H1 (cell line): ENCODE measurements at regions not wholly inside any gene's neighbourhood (a gene's known extent, or its start where the extent isn't known, plus 50 kb on each side); places are given as distances from the start of the nearest gene placed in this dataset.

ENCODE experiments used
- CBX5 ChIP-seq: fragments of 300-800, 300-1000 bp; sonication (generic); IDR thresholded peaks from 2 replicates; pipeline ENCODE4 v1.7.1; 2016; ENCODE audit warnings: antibody characterized with exemption, low read length, low read depth
- CEBPB ChIP-seq: IDR thresholded peaks from 2 replicates; pipeline ENCODE4 v1.6.1; 2012; ENCODE audit warnings: low read depth, low read length
- FOSL1 ChIP-seq: IDR thresholded peaks from 2 replicates; pipeline ENCODE4 v1.6.1; 2011; ENCODE audit warnings: mild to moderate bottlenecking, low read depth, low read length, moderate library complexity; ENCODE audit not compliant: insufficient read depth
- MAFK ChIP-seq: IDR thresholded peaks from 2 replicates; pipeline ENCODE4 v1.6.1; 2012; ENCODE audit warnings: low read depth, mild to moderate bottlenecking, improper control_type of control experiment, low read length
- TF ChIP-seq, protein P1 (sequence below): IDR thresholded peaks from 2 replicates; pipeline ENCODE4 v1.6.1; 2012; ENCODE audit warnings: inconsistent platforms
- TF ChIP-seq, protein P2 (sequence below): IDR thresholded peaks from 2 replicates; pipeline ENCODE4 v1.6.1; 2012; ENCODE audit warnings: inconsistent platforms
- TF ChIP-seq, protein P3 (sequence below), 3 experiments: IDR thresholded peaks; 1 replicate in 2 of 3; 2 replicates in 1 of 3; pipeline versions ENCODE4 v1.5.1 to v1.6.1; 2011; ENCODE audit warnings: low read length in 3 of 3, mild to moderate bottlenecking in 3 of 3, inconsistent platforms in 2 of 3, low read depth in 1 of 3, moderate library complexity in 1 of 3; ENCODE audit not compliant: insufficient read depth in 1 of 3; ENCODE audit errors: control extremely low read depth in 1 of 3

DNA sequence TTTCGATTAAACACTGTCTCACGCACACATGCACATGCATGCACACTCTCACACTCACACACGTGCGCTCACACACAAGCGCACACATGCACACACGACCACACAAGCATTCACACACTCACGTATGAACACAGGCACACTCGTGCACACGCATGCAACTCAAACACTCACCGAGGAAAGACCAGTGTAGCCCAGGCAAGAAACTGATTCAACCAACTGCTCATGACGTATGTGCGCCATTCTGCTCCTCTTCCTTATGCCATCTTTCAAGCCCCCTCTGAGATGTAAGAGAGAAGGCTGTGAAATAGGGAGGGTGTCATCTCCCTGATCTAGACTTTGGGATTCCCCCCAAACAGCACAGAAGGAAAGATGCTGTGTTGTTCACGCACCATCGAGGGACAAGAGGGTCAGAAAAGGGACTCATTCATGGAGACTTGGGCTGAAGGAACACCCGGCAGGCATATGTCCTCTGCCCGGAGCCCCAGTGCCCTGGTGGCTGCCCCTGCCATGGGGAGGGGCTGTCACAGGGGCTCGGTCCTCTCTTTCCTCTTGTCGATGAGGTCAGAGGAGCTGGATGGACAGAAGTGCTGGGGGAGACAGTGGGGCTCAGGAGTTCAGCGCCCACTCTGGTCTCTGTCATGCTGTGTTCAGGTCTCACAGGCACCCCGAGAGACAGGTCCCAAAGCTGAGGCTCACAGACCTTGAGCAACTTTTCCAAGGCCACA lies 130.1 kb upstream of the SHH start (continued):
- TF ChIP-seq, protein P1, sequence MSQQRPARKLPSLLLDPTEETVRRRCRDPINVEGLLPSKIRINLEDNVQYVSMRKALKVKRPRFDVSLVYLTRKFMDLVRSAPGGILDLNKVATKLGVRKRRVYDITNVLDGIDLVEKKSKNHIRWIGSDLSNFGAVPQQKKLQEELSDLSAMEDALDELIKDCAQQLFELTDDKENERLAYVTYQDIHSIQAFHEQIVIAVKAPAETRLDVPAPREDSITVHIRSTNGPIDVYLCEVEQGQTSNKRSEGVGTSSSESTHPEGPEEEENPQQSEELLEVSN: no peak
- no peak for TF ChIP-seq MAFK
- no peak for TF ChIP-seq FOSL1
- TF ChIP-seq, protein P2, sequence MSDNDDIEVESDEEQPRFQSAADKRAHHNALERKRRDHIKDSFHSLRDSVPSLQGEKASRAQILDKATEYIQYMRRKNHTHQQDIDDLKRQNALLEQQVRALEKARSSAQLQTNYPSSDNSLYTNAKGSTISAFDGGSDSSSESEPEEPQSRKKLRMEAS: no peak
- no peak for TF ChIP-seq CBX5
- TF ChIP-seq, protein P3, sequence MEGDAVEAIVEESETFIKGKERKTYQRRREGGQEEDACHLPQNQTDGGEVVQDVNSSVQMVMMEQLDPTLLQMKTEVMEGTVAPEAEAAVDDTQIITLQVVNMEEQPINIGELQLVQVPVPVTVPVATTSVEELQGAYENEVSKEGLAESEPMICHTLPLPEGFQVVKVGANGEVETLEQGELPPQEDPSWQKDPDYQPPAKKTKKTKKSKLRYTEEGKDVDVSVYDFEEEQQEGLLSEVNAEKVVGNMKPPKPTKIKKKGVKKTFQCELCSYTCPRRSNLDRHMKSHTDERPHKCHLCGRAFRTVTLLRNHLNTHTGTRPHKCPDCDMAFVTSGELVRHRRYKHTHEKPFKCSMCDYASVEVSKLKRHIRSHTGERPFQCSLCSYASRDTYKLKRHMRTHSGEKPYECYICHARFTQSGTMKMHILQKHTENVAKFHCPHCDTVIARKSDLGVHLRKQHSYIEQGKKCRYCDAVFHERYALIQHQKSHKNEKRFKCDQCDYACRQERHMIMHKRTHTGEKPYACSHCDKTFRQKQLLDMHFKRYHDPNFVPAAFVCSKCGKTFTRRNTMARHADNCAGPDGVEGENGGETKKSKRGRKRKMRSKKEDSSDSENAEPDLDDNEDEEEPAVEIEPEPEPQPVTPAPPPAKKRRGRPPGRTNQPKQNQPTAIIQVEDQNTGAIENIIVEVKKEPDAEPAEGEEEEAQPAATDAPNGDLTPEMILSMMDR (IDR thresholded peaks at IDR 0.05; ENCODE audit: control extremely low read depth in 1 of 3, insufficient read depth in 1 of 3, low read depth in 1 of 3, low read length in 3 of 3): no peak
- no peak for TF ChIP-seq CEBPB
